PFSK-1 (cell line): ENCODE measurements at regions not wholly inside any gene's neighbourhood (a gene's known extent, or its start where the extent isn't known, plus 50 kb on each side); places are given as distances from the start of the nearest gene placed in this dataset.

Experiments
- FOXP2 ChIP-seq: optimal IDR thresholded peaks from 2 replicates; pipeline ENCODE3; 2011; ENCODE audit warnings: borderline replicate concordance, control low read depth, inconsistent platforms; ENCODE audit not compliant: insufficient read depth; ENCODE audit errors: extremely low read length, extremely low read depth
- POLR2AphosphoS5 ChIP-seq: IDR thresholded peaks from 2 replicates; pipeline ENCODE4 v1.6.1; 2012; ENCODE audit warnings: low read depth, mild to moderate bottlenecking, control low read depth, low read length, moderate library complexity
- REST ChIP-seq, 2 experiments: IDR thresholded peaks; 2 replicates each; pipeline versions ENCODE4 v1.6.1 to v1.8.0; 2011 to 2012; ENCODE audit warnings: low read depth in 2 of 2, low read length in 2 of 2, control low read depth in 1 of 2, inconsistent platforms in 1 of 2, mild to moderate bottlenecking in 1 of 2, moderate library complexity in 1 of 2; ENCODE audit not compliant: insufficient read depth in 1 of 2
- SIN3A ChIP-seq: IDR thresholded peaks from 2 replicates; pipeline ENCODE4 v1.6.1; 2012; ENCODE audit warnings: mild to moderate bottlenecking, low read length, moderate library complexity, borderline replicate concordance; ENCODE audit not compliant: insufficient read depth
- TAF1 ChIP-seq: IDR thresholded peaks from 2 replicates; pipeline ENCODE4 v1.6.1; 2012; ENCODE audit warnings: low read length, control low read depth, borderline replicate concordance; ENCODE audit not compliant: insufficient read depth

GRCh38 chr6:44646355-44646754 is 258.8 kb downstream of the CDC5L start:
- no peak for TF ChIP-seq FOXP2
- no peak for TF ChIP-seq SIN3A
- no peak for TF ChIP-seq REST (IDR thresholded peaks at IDR 0.05; ENCODE audit: insufficient read depth in 1 of 2, low read depth in 2 of 2, low read length in 2 of 2)
- TF ChIP-seq TAF1 = no peak
- TF ChIP-seq POLR2AphosphoS5 = no peak

- TF ChIP-seq POLR2AphosphoS5 = no peak
Observed at GRCh38 chr6:44649365-44650025, 262.0 kb downstream of the CDC5L start.

- TF ChIP-seq REST (IDR thresholded peaks at IDR 0.05; ENCODE audit: insufficient read depth in 1 of 2, low read depth in 2 of 2, low read length in 2 of 2) (no peak), TAF1 (no peak), FOXP2 (no peak), POLR2AphosphoS5 (no peak), SIN3A (no peak)
Observed at GRCh38 chr6:44650495-44650894, 263.0 kb downstream of the CDC5L start.

- TF ChIP-seq SIN3A (no peak), REST (IDR thresholded peaks at IDR 0.05; ENCODE audit: insufficient read depth in 1 of 2, low read depth in 2 of 2, low read length in 2 of 2) (no peak), POLR2AphosphoS5 (no peak), TAF1 (no peak), FOXP2 (no peak)
Observed at GRCh38 chr6:44650947-44651346, 263.4 kb downstream of the CDC5L start.

DNA sequence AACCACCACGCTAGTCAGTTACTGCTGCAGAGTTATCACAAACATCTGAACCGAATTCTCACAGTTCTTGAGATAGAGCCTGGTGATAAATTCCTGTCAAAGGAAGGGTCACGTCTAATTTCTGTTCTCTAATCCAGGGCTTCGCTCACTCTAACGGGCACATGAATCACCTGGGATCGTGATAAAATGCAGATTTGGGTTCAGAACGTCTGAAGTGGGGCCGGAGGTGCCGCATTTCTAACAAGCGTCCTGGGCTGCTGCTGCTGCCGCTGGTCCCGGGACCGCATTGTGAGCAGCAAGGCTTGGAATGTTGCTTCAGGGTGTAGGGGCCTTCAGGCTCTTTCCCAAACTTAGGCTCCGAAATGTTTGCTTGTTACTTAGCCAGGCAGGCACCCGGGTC is 264.1 kb downstream of the CDC5L start:
- TF ChIP-seq REST (IDR thresholded peaks at IDR 0.05; ENCODE audit: insufficient read depth in 1 of 2, low read depth in 2 of 2, low read length in 2 of 2) = no peak
